Activated T-cell treated with anti-CD3 and anti-CD28 coated beads for 48 hours (primary cell): ENCODE measurements at regions not wholly inside any gene's neighbourhood (a gene's known extent, or its start where the extent isn't known, plus 50 kb on each side); places are given as distances from the start of the nearest gene placed in this dataset.
"Not testable (repeated sequence)": the region's sequence is repeated elsewhere in the genome, so short reads cannot be mapped to it uniquely, and the experiment has no call there.

Source experiments
- DNase-seq: peaks from one replicate; pipeline ENCODE4 v3.0.0-alpha.2; 2020; ENCODE audit warnings: low read depth

DNA sequence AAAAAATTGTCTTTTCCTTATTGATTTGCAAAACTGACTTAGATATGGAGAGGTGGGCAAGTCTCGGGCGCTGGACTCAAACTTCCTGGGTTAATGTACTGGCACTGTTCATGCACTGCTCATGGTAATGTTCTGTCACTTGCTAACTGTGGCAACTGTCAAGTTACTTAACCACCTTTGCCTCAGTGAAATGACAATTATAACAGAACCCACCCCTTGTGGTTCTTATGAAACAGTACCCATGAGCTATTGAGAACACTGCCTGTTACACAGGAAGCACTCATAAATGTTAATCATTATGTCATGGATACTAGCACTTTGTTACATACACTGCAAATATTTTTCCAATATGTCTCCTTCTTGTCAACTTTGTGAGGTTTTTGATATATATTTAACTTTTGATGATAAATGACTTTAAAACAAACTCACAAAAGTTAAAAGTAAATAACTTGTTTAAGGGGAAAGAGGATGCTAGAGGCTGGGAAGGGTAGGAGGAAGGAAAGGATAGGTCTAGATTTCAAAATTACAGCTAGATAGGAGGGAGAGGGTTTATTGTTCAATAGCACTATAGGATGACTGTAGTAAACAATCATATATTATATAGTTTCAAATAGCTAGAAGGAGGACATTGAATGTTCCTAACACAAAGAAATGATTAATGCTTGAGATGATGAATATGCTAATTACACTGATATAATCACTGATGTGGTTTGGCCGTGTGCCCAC lies 342.5 kb downstream of the ADGRL2 start:
- no peak for DNase-seq

DNA sequence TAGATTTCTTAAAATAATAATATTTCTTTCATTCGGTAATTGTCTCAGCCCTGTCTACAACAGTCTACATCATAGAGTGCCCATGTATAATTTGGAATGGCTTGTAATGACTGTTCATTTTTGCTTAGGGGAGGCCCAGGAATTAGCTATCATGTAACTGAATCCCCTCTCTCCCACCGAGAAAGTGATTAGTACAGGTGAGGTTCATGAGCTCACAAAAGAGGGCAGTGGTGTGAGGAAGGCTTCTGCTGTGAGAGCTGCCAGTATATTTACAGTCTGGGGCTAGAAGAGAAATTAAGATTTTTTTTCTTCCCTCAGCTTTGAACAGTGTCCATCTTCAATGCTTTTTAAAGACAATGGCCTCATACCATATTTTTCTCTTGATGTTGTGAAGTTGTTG lies 340.7 kb downstream of the ADGRL2 start:
- no peak for DNase-seq

DNA sequence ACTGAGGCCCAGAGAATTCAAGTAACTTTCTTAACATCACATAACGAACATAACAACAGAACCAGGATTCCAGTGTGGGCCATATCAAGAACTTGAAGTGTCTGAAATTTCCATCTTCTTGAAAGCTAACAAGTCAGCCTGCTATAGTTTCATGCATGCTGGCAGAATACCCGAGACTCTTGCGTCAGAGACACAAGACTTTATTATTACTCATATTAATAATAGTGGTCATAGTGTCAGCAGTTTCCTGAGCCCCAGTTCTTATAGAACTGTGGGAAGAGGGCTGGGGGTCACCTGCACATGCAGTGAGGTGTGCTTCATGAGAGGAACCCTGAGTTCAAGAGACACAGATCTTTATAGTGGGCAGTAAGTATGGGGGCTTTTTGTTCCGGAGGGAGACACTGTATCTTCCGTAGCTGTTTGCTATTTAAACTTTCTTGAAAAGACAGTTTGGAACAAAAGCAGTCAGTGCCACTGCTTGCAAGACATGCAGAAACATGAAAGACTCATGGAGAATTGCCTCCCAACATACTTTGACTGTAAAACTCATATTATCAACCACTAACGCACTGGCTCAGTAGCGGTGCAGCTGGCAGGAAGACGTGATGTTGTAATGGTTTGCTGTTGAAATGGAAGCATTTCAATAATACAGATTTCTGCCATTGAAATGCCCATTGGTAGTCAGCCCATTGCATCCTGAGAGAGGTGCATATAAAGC lies 339.2 kb downstream of the ADGRL2 start:
- no peak for DNase-seq

DNA sequence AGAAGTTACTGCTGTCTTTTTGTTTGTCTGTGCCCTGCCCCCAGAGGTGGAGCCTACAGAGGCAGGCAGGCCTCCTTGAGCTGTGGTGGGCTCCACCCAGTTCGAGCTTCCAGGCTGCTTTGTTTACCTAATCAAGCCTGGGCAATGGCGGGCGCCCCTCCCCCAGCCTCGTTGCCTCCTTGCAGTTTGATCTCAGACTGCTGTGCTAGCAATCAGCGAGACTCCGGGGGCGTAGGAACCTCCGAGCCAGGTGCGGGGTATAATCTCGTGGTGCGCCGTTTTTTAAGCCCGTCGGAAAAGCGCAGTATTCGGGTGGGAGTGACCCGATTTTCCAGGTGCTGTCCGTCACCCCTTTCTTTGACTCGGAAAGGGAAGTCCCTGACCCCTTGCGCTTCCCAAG lies 335.6 kb downstream of the ADGRL2 start:
- DNase-seq: not testable (repeated sequence)

DNA sequence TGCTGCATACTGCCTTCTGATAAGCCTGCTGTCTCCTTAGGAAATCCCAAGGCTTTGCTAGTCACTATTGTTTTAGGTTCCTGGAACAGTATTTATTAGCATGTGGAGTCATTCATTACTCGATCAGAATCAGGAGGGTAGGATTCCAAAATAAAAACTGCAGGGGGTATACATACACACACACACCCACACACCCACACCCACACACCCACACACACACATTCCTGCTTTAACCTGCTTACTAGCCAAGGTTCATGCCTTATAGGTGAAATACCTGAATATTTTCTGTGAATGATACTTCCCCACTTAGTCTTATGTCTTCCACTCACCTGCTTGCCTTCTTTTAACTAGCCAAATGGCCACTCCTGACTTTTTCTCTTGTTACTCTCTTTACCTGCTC lies 325.1 kb downstream of the ADGRL2 start:
- no peak for DNase-seq

DNA sequence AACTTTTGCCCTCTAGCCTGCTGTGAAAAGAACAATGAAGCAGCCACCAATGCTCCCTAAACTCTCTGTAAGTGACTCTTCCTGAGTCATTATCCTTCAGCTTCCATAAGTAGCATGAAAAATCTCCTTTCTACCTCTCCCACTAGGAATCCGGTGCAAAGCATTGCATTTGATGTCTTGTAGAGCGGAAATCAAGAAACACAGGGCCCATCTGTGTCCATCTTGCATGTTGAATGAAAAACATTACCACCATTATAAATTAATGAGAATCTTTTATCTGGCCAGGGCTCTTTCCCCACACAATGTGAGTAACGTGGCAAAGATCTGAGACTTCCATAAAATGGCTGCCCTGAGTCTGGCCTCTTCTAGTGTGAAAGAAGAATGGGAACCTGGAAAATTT lies 324.4 kb downstream of the ADGRL2 start:
- no peak for DNase-seq

DNA sequence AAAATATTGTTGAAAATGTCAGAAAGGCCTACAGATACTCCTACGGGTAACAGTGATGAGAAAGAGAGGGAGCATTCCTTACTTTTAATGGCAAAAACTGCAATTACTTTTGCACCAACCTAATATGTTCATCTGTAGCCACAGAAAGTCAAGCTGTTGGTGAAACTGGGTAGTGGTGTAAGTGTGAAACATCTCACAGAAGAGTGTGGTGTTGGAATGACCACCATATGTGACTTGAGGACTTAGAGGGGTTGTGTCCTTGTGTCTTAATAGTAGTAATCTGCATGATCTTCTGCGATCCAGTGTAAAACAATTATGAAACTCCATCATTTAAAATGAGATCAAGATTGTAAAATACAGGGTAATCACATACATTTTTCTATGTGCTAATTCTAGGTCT lies 320.7 kb downstream of the ADGRL2 start:
- DNase-seq: no peak

DNA sequence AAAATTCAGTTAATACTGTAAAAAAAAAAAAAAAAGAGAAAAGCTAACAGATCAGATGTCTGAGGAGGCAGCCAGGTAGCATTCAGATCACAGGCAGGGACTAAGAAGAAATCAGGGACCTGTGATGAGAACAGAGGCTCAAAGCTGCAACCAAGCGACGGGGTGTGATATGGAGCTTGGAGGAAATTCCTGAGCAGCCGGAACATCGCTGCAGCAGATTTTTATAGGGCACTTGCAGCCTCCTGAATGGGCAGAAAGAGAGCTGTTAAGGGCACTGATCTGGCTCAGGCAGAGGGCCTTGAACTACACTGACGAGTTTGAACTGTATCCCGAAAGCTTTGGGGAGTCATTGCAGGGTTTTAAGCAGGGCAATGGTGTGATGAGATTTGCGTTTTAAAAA lies 315.4 kb downstream of the ADGRL2 start:
- no peak for DNase-seq

DNA sequence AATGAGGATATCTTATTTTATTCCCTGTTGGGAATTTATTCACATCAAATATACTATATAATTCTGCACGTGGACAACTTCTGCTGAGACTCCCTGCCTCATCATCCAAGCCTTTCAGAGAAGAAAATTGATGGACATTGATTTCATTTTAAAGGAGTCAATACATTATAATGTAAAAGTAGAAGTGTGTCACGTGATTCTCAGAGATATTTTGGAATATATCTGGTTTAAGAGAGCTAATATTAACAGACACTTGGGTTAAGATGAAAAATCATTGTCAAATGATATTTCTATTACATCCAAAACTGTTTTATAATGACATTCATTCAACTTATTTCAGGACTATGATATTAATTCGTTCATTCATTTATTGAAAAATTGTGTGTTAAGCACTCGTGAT lies 314.2 kb downstream of the ADGRL2 start:
- no peak for DNase-seq

DNA sequence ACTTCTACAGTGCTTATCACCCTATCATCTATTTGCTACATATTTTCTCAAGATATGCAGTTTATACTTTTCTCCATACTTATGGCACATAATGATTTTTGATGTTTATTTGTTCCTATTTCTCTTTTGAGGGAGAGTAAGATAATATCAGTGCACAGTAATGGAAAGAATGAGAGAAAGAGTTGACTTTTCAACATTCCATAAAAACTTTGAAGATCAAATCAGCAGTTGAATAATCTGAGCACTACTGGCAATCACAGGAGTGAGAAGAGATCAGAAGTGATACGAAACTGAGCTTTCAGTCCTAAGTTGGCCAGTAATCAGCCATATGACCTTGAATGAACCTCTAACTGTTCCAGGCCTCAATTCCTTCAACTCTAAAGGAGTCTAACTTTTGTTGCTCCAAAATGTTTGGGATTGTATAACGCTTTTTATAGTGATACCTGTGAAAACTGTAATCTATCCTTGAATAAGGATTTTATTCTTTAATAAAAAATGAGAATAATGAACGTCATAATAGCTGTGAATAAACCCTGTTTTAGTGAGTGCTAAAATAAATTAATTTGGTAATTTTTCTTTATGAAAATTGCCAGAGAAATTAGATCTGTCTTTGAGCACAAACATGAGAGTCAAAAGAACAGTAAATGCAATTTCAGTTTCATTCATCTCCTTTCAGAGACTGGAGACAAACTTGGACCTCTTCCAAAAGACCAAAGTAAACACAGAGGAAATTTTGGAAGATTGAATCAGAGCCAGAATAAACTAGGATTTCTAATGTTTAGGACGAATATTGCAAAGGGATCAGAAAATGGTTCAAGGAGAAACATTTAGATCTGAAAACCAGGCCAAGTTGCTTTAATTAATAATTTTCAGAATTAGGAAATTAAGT lies 309.9 kb downstream of the ADGRL2 start:
- no peak for DNase-seq

DNA sequence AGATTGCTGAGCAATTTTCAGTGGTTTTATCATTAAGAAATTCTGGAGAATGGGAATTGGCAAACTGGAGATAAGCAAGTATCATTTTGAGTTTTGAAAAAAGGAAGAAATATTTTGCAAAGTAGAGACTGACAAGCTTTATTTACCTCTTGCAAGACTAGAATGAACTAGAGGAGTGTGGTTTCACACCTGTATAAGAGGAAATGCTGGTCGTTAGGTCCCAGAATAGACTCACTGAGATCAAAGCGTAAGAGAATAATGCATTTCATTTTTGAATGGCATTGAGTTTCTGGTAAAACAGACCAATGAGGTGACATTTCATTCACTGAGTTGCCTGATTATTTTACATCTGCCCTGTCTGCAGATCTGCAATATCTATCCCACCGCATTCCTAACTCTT lies 308.1 kb downstream of the ADGRL2 start:
- DNase-seq: no peak

DNA sequence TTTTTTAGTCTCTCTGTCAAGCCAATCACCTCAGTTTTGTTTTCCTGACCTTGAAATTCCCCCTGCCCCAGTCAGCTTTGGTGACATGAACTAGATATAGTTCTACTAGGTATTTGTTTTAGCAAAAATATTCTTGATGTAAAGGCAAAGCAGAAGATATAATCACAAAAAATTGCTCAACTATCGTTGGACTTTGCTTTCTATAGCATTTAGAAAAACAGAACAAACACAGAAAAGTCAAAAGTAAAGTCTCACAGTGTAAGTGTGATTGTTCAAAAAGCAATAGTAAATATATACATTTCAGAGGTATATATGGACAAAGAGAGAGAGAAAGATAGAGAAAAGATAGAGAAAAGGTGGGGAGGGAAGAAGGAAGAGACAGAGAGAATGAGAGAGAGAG lies 305.9 kb downstream of the ADGRL2 start:
- DNase-seq: no peak

DNA sequence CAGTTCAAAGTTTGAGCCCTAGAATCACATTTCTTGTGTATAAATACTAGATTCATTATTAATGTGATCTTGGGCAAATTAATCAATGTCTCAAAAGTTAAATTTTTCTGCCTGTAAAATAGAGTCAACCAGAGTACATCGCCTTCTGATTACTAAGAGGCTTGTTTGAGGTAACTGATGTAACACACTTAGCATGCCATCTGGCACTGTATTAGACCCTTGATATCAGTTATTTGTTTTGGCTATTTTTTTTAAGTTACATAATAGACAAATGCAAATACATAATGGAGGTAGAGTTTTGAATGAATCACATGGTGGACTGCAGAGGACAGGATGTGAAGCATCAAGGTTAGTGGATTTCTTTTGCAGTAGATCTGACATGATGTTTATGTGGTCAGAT lies 298.4 kb downstream of the ADGRL2 start:
- DNase-seq: no peak

DNA sequence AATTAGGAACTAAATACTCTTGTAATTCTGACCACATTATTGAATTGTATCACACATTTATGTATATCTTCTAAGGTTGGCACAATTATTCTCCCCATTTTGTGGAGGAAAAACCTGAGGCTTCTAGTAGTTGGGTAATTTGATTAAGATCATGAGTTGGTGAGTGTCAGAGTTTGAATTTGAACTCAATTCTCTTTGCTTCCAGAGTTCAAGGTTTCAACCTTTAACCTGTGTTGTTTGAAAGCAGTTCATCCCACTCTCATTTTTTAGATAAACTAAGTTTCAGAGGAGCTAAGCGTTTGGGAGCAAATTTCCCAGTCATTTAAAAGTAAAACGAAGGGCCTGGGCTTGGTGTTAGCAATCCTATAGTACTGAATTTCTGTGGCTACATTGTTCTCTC lies 293.4 kb downstream of the ADGRL2 start:
- no peak for DNase-seq

DNA sequence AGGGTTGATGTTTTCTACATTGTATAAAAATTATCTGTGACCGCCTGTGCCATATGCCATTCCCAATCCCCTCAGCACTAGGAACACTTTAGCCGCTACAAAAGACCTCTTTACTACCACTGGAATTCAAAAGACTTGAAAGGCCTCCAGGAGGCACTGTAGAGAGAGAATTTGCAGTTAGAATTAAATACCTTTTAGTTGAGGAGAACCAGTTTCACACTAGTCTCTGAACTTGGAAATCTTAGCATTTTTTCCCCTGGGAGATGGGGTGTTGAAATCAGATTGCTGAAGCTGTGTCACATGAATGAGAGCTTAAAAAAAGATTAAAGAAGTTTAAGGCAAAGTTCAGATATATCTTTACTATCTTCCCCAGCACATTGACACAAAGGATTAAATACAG lies 291.0 kb downstream of the ADGRL2 start:
- DNase-seq: no peak

DNA sequence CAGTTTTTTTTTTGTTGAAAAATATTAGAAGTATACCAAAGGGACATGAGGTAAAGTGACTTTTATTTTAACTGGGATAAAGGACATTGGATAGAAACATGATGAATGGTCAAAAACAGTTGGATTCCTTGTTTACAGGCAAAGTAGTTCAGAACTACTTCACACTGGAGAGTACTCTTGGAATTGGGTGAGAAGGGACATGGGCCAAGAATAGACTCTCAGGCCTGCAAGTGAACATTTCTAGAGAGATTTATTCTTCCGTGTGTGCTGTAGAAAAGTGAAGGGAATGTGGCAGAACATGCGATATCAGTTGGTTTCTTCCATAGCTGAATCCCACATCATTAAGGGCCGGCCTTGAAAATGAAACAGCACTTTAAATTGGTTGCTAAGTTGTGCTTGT lies 290.5 kb downstream of the ADGRL2 start:
- DNase-seq: no peak

DNA sequence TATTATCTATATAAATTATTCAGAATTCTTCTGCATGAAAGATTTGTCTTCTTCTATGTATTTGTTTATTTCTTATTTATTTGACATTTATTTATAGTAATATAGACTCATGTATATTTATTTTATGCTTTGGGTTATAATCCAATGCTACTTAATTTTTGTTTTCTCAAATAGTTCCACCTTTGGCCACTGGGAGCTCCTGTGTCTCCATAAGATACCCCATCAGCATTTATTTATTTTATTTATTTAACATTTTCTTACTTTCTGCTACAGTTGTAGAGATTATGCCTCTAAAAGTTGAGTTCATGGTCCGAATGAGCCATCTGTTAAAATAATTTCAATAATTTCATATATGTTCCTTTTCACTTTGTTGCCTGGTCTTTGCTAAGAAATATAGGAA lies 289.4 kb downstream of the ADGRL2 start:
- no peak for DNase-seq

DNA sequence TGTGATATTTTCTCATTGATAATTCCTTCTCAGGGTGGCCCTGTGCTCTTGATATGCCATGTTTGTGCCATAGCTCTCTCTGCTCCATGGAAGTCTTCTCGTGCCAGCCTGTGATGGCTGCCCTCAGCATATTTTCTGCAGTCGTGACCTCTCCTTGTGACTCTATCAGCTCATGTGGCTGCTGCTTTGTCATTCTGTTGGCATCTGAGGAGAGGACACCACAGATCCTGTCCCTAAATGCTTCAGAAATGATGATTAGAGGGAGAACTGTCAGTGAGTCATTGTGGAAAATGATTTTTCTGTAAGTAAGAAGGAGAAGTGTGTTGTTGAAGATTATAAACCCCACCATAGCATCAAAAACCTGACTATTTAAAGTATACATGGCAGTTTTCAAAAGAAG lies 286.0 kb downstream of the ADGRL2 start:
- DNase-seq: no peak

DNA sequence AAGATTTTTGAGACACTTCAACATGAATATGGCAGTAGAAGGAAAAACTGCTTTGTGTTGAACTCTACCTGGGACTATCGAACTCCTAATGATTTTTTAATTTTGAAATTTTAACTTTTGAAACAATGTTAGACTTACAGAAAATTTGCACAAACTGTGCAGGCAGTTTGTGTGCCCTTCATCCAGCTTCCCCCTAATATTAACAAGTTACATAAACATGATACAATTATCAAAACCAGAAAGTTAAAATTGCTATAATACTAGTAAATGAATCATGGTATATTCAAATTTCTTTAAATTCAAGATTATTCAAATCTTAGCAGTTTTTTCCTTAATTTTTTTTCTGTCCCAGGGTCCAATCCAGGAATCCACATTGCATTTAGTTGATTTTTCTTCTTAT lies 278.9 kb downstream of the ADGRL2 start:
- DNase-seq: no peak

DNA sequence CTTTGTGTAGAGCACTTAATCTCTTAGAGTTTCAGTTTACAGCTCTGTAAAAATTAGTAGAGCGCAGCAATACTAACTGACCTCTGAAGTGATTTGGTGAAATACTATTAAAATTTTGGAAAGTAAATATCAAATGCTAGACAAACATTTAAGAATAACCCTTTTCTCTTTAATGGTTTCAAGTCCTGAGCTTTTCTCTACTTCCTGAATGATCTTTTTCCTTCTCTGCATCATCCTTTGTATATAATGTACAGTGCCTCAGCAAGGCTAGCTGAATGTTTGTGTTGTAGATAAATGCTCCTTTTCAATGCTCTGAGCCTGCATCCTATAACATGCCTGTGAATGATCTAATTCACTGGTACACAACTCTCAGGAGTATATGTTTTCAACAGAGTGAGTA lies 272.9 kb downstream of the ADGRL2 start:
- no peak for DNase-seq

DNA sequence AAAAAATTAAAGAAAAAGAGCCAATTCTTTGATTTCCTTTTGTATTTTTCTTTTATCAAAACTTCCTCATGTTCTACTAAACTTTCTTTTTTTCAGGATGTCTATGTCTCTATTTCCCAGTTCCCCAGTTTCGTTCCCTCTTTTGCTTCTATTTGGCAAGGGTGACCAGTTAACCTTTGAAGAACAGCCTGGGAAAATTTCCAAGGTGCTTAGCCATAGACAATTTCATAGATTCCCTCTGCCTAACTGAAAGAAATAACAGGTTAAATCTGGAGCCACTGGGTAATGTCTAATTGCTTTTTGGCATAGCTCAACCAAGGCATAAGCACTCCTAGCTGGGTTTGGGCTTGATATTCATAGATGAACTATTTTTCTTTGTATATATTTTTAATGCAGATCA lies 272.3 kb downstream of the ADGRL2 start:
- DNase-seq: no peak

DNA sequence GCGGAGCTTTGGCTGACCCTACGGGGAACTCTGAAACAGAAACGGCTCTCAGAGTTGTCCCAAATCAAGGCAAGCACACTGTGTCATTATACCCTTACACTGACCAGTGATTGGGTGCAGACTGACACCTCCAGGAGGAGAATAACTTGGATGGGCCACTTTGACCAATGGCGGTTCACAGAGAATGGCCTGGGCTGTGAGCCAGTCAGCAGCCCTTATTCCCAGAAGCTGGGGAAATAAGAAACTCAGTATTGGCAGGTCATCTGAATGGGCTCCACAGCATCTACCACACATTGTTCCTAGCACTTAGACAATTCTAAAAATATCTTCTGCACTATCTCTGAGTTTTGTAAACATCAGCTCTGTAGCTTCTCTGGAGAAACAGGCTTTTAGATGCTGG lies 265.2 kb downstream of the ADGRL2 start:
- DNase-seq: no peak

DNA sequence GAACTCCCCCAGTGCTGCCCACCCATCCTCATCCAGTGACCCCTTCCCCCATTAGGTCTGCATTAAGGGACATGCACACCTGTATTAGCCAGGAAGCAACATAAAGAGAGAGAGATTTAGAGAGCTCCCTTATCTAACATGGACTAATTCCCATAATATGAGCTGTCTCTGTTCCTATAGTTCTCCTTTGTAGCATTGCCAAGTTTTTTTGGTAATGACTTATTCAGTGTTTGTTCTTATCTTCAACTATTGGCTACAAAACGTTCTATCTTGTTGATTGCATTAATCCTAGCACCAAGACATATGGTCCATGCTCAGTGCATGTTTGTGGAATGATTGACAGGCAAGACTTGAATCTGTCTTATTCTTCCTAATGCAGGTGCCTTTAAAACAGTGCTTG lies 264.0 kb downstream of the ADGRL2 start:
- DNase-seq: no peak
